Nucleus accumbens (tissue), 56 donors: ENCODE measurements at regions not wholly inside any gene's neighbourhood (a gene's known extent, or its start where the extent isn't known, plus 50 kb on each side); places are given as distances from the start of the nearest gene placed in this dataset.
"Not testable (repeated sequence)": the region's sequence is repeated elsewhere in the genome, so short reads cannot be mapped to it uniquely, and the experiment has no call there.

ENCODE experiments used
- DNase-seq, 56 donors: peaks; one replicate each; lab custom pipeline; 2025; lab: John Stamatoyannopoulos, UW

DNA sequence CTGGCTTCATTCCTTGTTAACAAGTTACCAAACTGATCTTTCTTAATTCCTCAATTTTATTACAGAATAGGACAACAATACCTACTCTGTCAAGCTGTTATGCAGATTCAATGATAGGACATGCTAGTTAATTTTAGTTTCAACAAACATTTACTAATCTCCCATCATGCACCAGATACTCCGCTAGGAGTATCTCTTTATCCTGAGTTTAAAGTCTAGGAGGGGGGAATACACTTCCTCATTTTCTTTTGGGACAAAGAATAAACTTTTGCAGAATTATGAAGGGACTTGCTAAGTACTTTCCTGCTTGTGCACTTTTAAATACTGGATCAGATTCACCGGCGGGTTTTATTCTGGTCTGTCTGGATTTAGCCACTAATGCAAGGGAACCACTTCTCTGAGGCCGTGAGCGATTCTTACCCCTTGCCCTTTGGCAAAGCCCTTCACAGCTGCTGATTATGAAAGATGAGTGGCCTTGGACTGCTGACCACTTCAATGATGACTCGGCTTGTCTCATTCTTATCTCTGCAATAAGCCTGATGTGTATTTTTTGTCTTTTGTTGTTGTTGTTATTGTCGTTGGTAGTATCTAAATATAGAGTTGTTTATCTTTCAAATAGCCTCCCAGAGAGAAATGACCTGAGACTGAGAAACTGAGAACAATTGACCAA lies 73.9 kb downstream of the RMI1 start:
- DNase-seq: no peak

GRCh38 chr9:84057662-84058061 lies 77.1 kb downstream of the RMI1 start:
- DNase-seq: no peak

GRCh38 chr9:84059936-84060335 lies 79.3 kb downstream of the RMI1 start:
- no peak for DNase-seq

- no peak for DNase-seq
These were observed 81.1 kb downstream of the RMI1 start for GRCh38 chr9:84061613-84062193.

GRCh38 chr9:84062538-84062937 lies 81.9 kb downstream of the RMI1 start:
- peak in 1 of 56 donors; percentile 11 for DNase-seq

- no peak for DNase-seq
These were observed 87.2 kb downstream of the RMI1 start for GRCh38 chr9:84067821-84068220.

DNA sequence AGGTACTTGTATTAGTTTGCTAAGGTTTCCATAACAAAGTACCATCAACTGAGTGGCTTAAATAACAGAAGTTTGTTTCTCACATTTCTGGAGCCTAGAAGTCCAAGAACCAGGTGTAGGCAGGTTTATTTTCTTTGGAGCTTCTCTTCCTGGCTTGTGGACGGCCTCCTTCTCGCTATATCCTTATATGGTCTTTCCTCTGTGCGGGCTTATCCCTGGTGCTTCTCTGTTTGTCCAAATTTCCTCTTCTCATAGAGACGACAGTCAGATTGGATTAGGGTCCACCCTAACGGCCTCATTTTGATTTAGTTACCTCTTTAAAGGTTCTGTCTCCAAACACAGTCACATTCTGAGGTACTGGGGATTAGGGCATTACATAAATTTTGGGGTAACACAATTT lies 88.3 kb downstream of the RMI1 start:
- DNase-seq: no peak

DNA sequence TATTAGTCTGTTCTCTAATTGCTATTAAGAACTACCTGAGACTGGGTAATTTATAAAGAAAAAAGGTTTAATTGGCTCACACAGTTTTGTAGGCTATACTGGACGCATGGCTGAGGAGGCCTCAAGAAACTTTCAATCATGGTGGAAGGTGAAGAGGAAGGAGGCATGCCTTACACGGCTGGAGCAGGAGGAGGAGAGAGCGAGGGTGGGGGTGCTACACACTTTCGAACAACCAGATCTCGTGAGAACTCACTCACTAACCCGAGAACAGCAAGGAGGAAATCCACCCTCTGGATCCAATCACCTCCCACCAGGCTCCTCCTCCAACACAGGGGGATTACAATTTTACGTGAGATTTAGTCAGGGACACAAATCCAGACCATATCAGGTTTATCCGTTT lies 90.0 kb downstream of the RMI1 start:
- DNase-seq: no peak

- no peak for DNase-seq
These were observed 92.1 kb downstream of the RMI1 start for GRCh38 chr9:84072621-84073180.

DNA sequence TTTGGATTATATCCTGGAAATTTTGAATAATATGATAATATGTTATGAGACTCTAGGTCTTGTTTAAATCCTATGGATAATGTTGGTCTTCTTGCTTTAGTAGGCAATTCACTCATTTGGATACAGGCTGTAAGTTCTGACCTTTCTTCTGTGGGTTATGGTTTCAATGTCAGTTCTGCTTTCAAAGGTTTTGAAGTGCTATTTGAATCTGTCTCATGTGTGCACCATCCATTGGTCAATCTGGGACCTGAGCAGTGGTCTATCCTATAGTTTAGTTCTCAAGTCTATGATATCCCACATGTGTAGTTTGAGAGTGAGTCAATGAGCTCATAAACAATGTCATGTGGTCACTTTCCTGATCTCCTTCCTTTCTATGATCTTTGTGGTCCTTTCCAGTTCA lies 94.4 kb downstream of the RMI1 start:
- no peak for DNase-seq

- no peak for DNase-seq
These were observed 95.8 kb downstream of the RMI1 start for GRCh38 chr9:84076384-84076783.

- DNase-seq: not testable (repeated sequence)
These were observed 97.2 kb downstream of the RMI1 start for GRCh38 chr9:84077816-84078215.

DNA sequence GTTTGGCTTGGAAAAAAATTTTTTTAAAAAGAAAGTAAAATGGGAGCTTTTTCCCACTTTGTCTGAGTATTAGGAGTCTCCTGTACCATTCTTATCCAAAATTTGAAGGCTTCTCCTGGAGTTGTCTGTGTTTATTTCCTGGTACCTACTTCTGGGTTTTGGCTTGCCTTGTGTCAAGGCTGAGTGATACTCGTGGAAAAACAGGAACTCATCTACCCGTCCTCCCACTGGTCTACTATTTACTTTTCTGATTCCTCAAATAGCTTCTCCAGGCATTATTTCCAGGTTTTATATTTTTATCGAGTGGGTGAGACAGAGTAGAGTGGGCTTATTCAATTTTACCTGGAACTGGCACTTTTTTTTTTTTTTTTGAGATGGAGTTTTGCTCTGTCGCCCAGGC lies 99.4 kb downstream of the RMI1 start:
- DNase-seq: no peak

GRCh38 chr9:84101964-84102632 lies 121.5 kb downstream of the RMI1 start:
- peak in 1 of 56 donors; percentile 1 for DNase-seq

- no peak for DNase-seq
These were observed 123.2 kb downstream of the RMI1 start for GRCh38 chr9:84103651-84104377.

DNA sequence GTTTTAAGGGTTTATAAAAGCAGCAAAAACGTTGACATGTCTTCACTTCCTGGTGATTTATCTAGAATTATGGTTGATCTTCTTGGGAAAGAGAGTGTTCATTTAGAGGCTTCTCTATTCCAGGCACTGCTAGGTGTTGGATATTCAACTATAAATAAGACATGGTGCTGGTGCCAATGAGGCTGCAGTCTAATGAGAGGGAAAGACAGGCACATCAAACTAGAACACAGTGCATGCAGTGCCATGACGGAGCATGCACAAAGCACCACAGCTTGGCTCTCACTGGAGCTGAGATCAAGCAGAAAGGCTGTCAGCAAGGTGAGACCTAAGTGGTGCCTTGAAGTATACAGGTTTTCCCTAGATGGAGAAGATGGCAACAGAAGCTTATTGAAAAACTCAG lies 126.5 kb downstream of the RMI1 start:
- DNase-seq: no peak

DNA sequence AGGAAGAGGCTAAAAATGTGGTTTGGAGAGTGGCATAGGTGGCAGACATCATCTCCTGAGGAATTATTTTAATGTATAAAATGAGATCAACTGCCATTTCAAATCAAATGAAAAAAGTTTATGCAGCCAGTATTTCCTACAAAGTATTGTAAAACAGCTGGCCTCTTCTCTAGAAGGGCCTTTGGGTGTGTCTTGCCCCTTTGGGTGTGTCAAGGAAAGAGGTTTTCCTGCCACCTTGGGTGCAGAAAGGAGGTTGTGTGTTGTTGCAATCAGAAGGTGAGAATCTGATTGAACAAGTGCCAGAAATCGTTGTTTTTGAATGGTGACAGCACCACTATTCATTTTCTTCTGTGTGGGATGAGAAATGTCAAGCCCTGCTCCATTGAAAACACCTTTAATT lies 127.4 kb downstream of the RMI1 start:
- no peak for DNase-seq

DNA sequence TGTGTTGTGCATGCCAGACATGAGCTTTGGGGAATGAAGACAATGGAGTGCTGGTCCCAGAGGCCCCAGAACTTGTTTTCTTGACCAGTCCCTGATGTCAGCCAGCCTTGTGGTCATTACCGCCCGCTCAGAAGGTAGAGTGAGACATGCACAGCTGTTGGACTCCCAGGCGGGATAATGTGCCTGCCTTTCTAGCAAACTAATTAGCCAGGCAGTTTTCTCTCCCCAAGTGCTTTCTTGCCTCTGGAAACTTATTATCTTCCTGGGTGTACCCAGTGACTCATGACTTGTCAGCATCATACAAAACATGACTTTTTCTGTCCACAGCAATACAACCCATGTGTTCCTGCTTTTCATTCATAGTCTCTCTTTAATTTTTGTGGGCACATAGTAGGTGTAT lies 131.1 kb downstream of the RMI1 start:
- DNase-seq: no peak

GRCh38 chr9:84121991-84122523 lies 141.5 kb downstream of the RMI1 start:
- no peak for DNase-seq

DNA sequence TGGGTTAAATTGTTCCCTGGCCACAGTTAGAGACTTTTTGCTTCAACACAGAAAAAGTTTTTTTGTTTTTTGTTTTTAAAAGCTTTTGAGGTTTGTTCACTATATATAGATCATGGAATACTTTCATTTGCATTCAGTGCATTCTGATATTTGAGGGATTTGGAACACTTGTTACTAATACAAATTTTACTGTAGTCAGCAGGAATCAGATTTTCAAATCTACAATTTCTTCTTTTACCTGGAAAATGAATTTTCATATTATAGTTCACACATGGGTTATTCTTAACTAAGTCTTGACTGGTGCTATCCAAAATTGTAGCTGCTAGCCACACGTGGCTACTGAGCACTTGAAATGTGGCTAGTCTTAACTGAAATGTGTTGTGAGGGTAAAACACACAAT lies 142.0 kb downstream of the RMI1 start:
- DNase-seq: no peak
